ENCODE measurements at regions not wholly inside any gene's neighbourhood (a gene's known extent, or its start where the extent isn't known, plus 50 kb on each side); places are given as distances from the start of the nearest gene placed in this dataset.

DNA sequence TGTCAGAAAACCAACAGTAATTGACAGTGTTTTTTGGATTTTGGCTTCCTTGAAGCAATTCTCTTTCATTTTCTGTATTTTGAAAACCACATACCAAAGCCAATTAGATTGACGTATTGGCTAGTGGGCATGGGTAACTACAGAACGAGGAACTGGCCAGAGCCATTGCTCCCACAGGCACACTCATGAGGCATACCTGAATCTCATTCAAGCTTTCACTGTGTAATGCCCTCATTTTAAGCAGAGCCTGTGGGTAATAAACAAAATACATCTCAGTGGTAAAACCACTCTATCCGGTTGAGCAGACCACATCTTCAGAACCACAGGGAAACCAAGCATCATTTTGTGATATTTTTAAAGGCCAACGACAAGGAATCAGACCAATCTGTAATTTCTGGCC, 394.1 kb downstream of the ZNF608 start:
- TF ChIP-seq EZH2phosphoT487 (IDR thresholded peaks at IDR 0.05; ENCODE audit: insufficient read depth, low read depth) (no peak), EZH2 (IDR thresholded peaks at IDR 0.05; ENCODE audit: insufficient read depth, poor library complexity, severe bottlenecking) (no peak)
